IMR-90 (cell line): ENCODE measurements at regions not wholly inside any gene's neighbourhood (a gene's known extent, or its start where the extent isn't known, plus 50 kb on each side); places are given as distances from the start of the nearest gene placed in this dataset.

Source experiments
- ATAC-seq: fragments of 200-7000 bp; cut with Tn5 transposase; 2 replicates; pipeline ENCODE4 v1.9.1; 2020; ENCODE audit warnings: low read depth, mild to moderate bottlenecking, moderate library complexity
- BruUV-seq: library from RNA; stranded (reverse); fragments of 400-500 nt; replicated peaks from 2 replicates; lab custom pipeline; 2021; lab: Mats Ljungman, UMichigan
- CTCF ChIA-PET: fragments of 300-600 bp; formaldehyde crosslinking; extraction: SDS; loops from one replicate; lab custom pipeline; 2021; ENCODE audit warnings: antibody characterized with exemption; lab: Yijun Ruan, JAX
- POLR2A ChIA-PET: fragments of 300-600 bp; sonication (Branson Sonifier 250); formaldehyde crosslinking; loops from one replicate; lab custom pipeline; 2022; ENCODE audit warnings: antibody characterized with exemption; ENCODE audit not compliant: unreplicated experiment; lab: Charles Lee
- DNase-seq: peaks from one replicate; pipeline ENCODE4 v3.0.0; 2013
- H2AFZ ChIP-seq: replicated peaks from 2 replicates; pipeline ENCODE3; 2013; ENCODE audit warnings: low read length, mild to moderate bottlenecking; ENCODE audit not compliant: poor library complexity
- H2AK5ac ChIP-seq: 2 replicates; pipeline ENCODE4 v1.6.1; 2013; ENCODE audit warnings: low read depth, low read length, inconsistent platforms
- H2AK9ac ChIP-seq: replicated peaks from 2 replicates; pipeline ENCODE3; 2013; ENCODE audit warnings: mild to moderate bottlenecking, low read depth, low read length, moderate library complexity; ENCODE audit not compliant: poor library complexity
- H2BK120ac ChIP-seq: 2 replicates; pipeline ENCODE4 v1.6.1; 2013; ENCODE audit warnings: low read depth, low read length, inconsistent platforms
- H2BK15ac ChIP-seq: 3 replicates; pipeline ENCODE4 v1.6.1; 2013; ENCODE audit warnings: low read depth, low read length, inconsistent platforms
- H2BK20ac ChIP-seq: 2 replicates; pipeline ENCODE4 v1.6.1; 2013; ENCODE audit warnings: low read depth, mild to moderate bottlenecking, inconsistent platforms, low read length, moderate library complexity
- H2BK5ac ChIP-seq: 2 replicates; pipeline ENCODE4 v1.6.1; 2013; ENCODE audit warnings: mild to moderate bottlenecking, low read depth, low read length, inconsistent platforms; ENCODE audit not compliant: poor library complexity, severe bottlenecking
- H3K14ac ChIP-seq: replicated peaks from 2 replicates; pipeline ENCODE4 v1.6.1; 2013; ENCODE audit warnings: low read depth, low read length, inconsistent platforms
- H3K18ac ChIP-seq: 2 replicates; pipeline ENCODE4 v1.6.1; 2013; ENCODE audit warnings: low read depth, low read length, control low read depth
- H3K23ac ChIP-seq: 2 replicates; pipeline ENCODE4 v1.6.1; 2013; ENCODE audit warnings: low read depth, low read length, inconsistent platforms
- H3K27ac ChIP-seq: 2 replicates; pipeline ENCODE4 v1.5.1; 2013; ENCODE audit warnings: mild to moderate bottlenecking, control low read depth, low read length; ENCODE audit not compliant: insufficient read depth
- H3K27me3 ChIP-seq: 2 replicates; pipeline ENCODE4 v1.6.1; 2013; ENCODE audit warnings: low read length; ENCODE audit not compliant: control insufficient read depth, insufficient read depth
- H3K36me3 ChIP-seq: 2 replicates; pipeline ENCODE4 v1.6.1; 2013; ENCODE audit warnings: low read length, mixed read lengths; ENCODE audit not compliant: control insufficient read depth, insufficient read depth
- H3K4ac ChIP-seq: 2 replicates; pipeline ENCODE4 v1.6.1; 2013; ENCODE audit warnings: low read depth, low read length, inconsistent platforms
- H3K4me1 ChIP-seq: 2 replicates; pipeline ENCODE4 v1.6.1; 2013; ENCODE audit warnings: low read length, mixed read lengths; ENCODE audit not compliant: control insufficient read depth, insufficient read depth
- H3K4me2 ChIP-seq: 2 replicates; pipeline ENCODE4 v1.6.1; 2013; ENCODE audit warnings: low read depth, mild to moderate bottlenecking, control low read depth, low read length, moderate library complexity
- H3K4me3 ChIP-seq: 2 replicates; pipeline ENCODE4 v1.5.1; 2013; ENCODE audit warnings: low read depth, mild to moderate bottlenecking, control low read depth, low read length, moderate library complexity; ENCODE audit not compliant: insufficient read depth
- H3K56ac ChIP-seq: 2 replicates; pipeline ENCODE4 v1.6.1; 2013; ENCODE audit warnings: low read length, inconsistent platforms; ENCODE audit not compliant: insufficient read depth; ENCODE audit errors: extremely low read depth
- H3K79me1 ChIP-seq, 2 experiments: 2 replicates each; pipeline ENCODE4 v1.6.1; 2013; ENCODE audit warnings: low read length in 2 of 2, inconsistent platforms in 1 of 2, low read depth in 1 of 2
- H3K9ac ChIP-seq: 2 replicates; pipeline ENCODE4 v1.6.1; 2013; ENCODE audit warnings: low read depth, low read length, control low read depth
- H3K9me1 ChIP-seq: 2 replicates; pipeline ENCODE4 v1.6.1; 2013; ENCODE audit warnings: low read length, inconsistent platforms; ENCODE audit not compliant: insufficient read depth
- H3K9me3 ChIP-seq: 2 replicates; pipeline ENCODE4 v1.6.1; 2013; ENCODE audit warnings: low read length; ENCODE audit not compliant: control insufficient read depth, insufficient read depth
- H4K20me1 ChIP-seq: 2 replicates; pipeline ENCODE4 v1.6.1; 2013; ENCODE audit warnings: low read length, inconsistent platforms; ENCODE audit not compliant: insufficient read depth
- H4K5ac ChIP-seq: 2 replicates; pipeline ENCODE4 v1.6.1; 2013; ENCODE audit warnings: mild to moderate bottlenecking, low read depth, low read length, control low read depth
- H4K8ac ChIP-seq, 2 experiments: 2 replicates each; pipeline ENCODE4 v1.6.1; 2013; ENCODE audit warnings: low read depth in 2 of 2, low read length in 2 of 2, control low read depth in 1 of 2, inconsistent platforms in 1 of 2
- H4K91ac ChIP-seq: 2 replicates; pipeline ENCODE4 v1.6.1; 2013; ENCODE audit warnings: low read depth, low read length, inconsistent platforms; ENCODE audit not compliant: insufficient read depth
- BHLHE40 ChIP-seq: fragments of 150-350 bp; IDR thresholded peaks from 2 replicates; pipeline ENCODE4 v1.6.1; 2016; ENCODE audit warnings: mild to moderate bottlenecking, low read depth, low read length
- CEBPB ChIP-seq: IDR thresholded peaks from 2 replicates; pipeline ENCODE4 v1.6.1; 2012; ENCODE audit warnings: low read depth, low read length, improper control_type of control experiment
- CHD1 ChIP-seq: IDR thresholded peaks from 2 replicates; pipeline ENCODE4 v1.6.1; 2012; ENCODE audit warnings: low read depth, low read length, improper control_type of control experiment
- CTCF ChIP-seq: conservative IDR thresholded peaks from 2 replicates; pipeline ENCODE4 v1.5.1; 2012; ENCODE audit warnings: mild to moderate bottlenecking, low read depth, low read length, improper control_type of control experiment
- ELK1 ChIP-seq: fragments of 150-350 bp; IDR thresholded peaks from 2 replicates; pipeline ENCODE4 v1.6.1; 2016; ENCODE audit warnings: low read depth, mild to moderate bottlenecking, low read length, moderate library complexity, borderline replicate concordance
- FOS ChIP-seq: fragments of 150-350 bp; IDR thresholded peaks from 2 replicates; pipeline ENCODE4 v1.6.1; 2016; ENCODE audit warnings: low read depth, low read length
- MAFK ChIP-seq: IDR thresholded peaks from 2 replicates; pipeline ENCODE4 v1.6.1; 2012; ENCODE audit warnings: low read depth, low read length, improper control_type of control experiment
- MAZ ChIP-seq: IDR thresholded peaks from 2 replicates; pipeline ENCODE4 v1.6.1; 2012; ENCODE audit warnings: low read depth, mild to moderate bottlenecking, low read length, improper control_type of control experiment, moderate library complexity, borderline replicate concordance
- MXI1 ChIP-seq: IDR thresholded peaks from 2 replicates; pipeline ENCODE4 v1.6.1; 2012; ENCODE audit warnings: low read depth, mild to moderate bottlenecking, low read length, moderate library complexity, borderline replicate concordance
- NFE2L2 ChIP-seq: fragments of 150-350 bp; IDR thresholded peaks from 2 replicates; pipeline ENCODE4 v1.6.1; 2016; ENCODE audit warnings: low read depth, mild to moderate bottlenecking, low read length
- POLR2A ChIP-seq: IDR thresholded peaks from 2 replicates; pipeline ENCODE4 v1.6.1; 2012; ENCODE audit warnings: mild to moderate bottlenecking, low read depth, low read length
- RAD21 ChIP-seq: IDR thresholded peaks from 2 replicates; pipeline ENCODE4 v1.6.1; 2012; ENCODE audit warnings: low read length, improper control_type of control experiment
- RCOR1 ChIP-seq: IDR thresholded peaks from 2 replicates; pipeline ENCODE4 v1.6.1; 2012; ENCODE audit warnings: mild to moderate bottlenecking, low read length, improper control_type of control experiment; ENCODE audit not compliant: insufficient replicate concordance
- RFX5 ChIP-seq: IDR thresholded peaks from 2 replicates; pipeline ENCODE4 v1.8.0; 2012; ENCODE audit warnings: low read depth, mild to moderate bottlenecking, low read length, moderate library complexity
- SMC3 ChIP-seq: fragments of 150-350 bp; IDR thresholded peaks from 2 replicates; pipeline ENCODE4 v1.6.1; 2016; ENCODE audit warnings: low read depth, mild to moderate bottlenecking, antibody characterized with exemption, low read length, moderate library complexity
- USF2 ChIP-seq: fragments of 150-350 bp; IDR thresholded peaks from 2 replicates; pipeline ENCODE4 v1.6.1; 2017; ENCODE audit warnings: mild to moderate bottlenecking, antibody characterized with exemption, low read length, low read depth
- WGBS, 2 experiments: methylation state at CpG; one replicate each; pipeline versions ENCODE4 v1.1.5 to v1.1.7; 2013; ENCODE audit warnings: missing lambda C conversion rate in 2 of 2; ENCODE audit not compliant: insufficient read length in 1 of 2; ENCODE audit errors: extremely low coverage in 2 of 2; 5-methylcytosine and 5-hydroxymethylcytosine counted together
- dilution Hi-C: fragments of 300-500 bp; cut with HindIII; formaldehyde crosslinking; loops from one replicate; pipeline ENCODE4 v1.14.3; 2018; ENCODE audit warnings: low sequenced_read_pairs; ENCODE audit not compliant: unreplicated experiment
- in situ Hi-C: fragments of 300-500 bp; cut with MboI; formaldehyde crosslinking; loops from 3 replicates; pipeline ENCODE4 v1.14.3; 2019; ENCODE audit warnings: low sequenced_read_pairs, inconsistent platforms, mixed read lengths
- intact Hi-C: fragments of 100-400 bp; cut with micrococcal nuclease; formaldehyde crosslinking; loops from 2 replicates; pipeline ENCODE4 v1.10.0; 2022

- dilution Hi-C loops, result no loop called here
- H3K27ac ChIP-seq, result no peak overlapping the region
- in situ Hi-C loops, result no loop called here
- H3K36me3 ChIP-seq, result no peaks in the 10 kb centered on the region
- H3K14ac ChIP-seq, result no peak overlapping the region
- no peak overlapping the region for H3K23ac ChIP-seq
- H4K5ac ChIP-seq, result no peak overlapping the region
- no peaks in the 10 kb centered on the region for H3K27me3 ChIP-seq
- H3K4me1 ChIP-seq, result peaks cover 1% of the 10 kb centered on the region; the same call in 1 of the 2 replicates
- no peak overlapping the region for H3K4ac ChIP-seq
- POLR2A ChIA-PET, result no interaction called here
- H2AFZ ChIP-seq, result no peak overlapping the region
- TF ChIP-seq POLR2A (no peak), CEBPB (no peak), CTCF (no peak), RCOR1 (no peak), USF2 (no peak), ELK1 (no peak), MAFK (no peak), MAZ (no peak), SMC3 (no peak), MXI1 (no peak), BHLHE40 (no peak), CHD1 (no peak), RFX5 (no peak), RAD21 (no peak), FOS (no peak), NFE2L2 (no peak)
- H3K18ac ChIP-seq, result no peak overlapping the region
- intact Hi-C loops, result no loop called here
- H2AK5ac ChIP-seq, result no peak overlapping the region
- H3K4me3 ChIP-seq, result no peak overlapping the region
- no peaks in the 10 kb centered on the region for H3K79me1 ChIP-seq
- DNase-seq (no peak), ATAC-seq (no peak)
- H3K56ac ChIP-seq, result no peak overlapping the region
- no peak overlapping the region for H2BK20ac ChIP-seq
- no peak overlapping the region; the same call in 1 of the 2 replicates for H4K91ac ChIP-seq
- no peak overlapping the region for H2BK5ac ChIP-seq
- WGBS, 2 experiments, result no CpG with 5 or more reads among the region's 1 CpG
- no peak overlapping the region for H3K4me2 ChIP-seq
- no peak overlapping the region for H2BK15ac ChIP-seq
- BruUV-seq, result no TSS peak
- H4K8ac ChIP-seq, result no peak overlapping the region
- H3K9ac ChIP-seq, result no peak overlapping the region
- H3K9me1 ChIP-seq, result peaks cover 4% of the 10 kb centered on the region; the same call in 1 of the 2 replicates
- no peak overlapping the region for H2AK9ac ChIP-seq
- no peak overlapping the region for H2BK120ac ChIP-seq
- CTCF ChIA-PET, result no interaction called here
- no peaks in the 10 kb centered on the region for H3K9me3 ChIP-seq
- no peaks in the 10 kb centered on the region for H4K20me1 ChIP-seq
Measured at GRCh38 chr6:105507811-105508210, 104.9 kb upstream of the PREP start.
